ENCODE measurements at regions not wholly inside any gene's neighbourhood (a gene's known extent, or its start where the extent isn't known, plus 50 kb on each side); places are given as distances from the start of the nearest gene placed in this dataset.

DNA sequence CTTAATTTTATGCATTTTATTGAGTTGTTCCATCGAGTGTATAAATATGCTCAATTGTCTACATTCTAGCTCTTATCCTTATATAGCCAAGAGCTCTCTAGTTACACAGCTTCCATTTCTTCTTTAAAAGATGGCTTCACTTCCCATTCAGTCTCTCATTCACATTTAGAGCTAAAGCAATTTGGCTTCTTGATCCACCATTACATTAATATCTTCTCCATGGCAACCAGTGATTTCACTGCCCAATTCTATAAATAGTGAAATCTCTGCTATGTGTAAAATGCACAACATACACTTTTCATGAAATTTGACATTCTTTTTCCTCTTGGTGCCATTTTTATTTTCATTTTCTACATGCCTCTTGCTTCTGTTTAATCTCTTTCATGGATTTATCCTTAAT lies 696.9 kb upstream of the ATXN8OS start:
- TF ChIP-seq, protein P1, sequence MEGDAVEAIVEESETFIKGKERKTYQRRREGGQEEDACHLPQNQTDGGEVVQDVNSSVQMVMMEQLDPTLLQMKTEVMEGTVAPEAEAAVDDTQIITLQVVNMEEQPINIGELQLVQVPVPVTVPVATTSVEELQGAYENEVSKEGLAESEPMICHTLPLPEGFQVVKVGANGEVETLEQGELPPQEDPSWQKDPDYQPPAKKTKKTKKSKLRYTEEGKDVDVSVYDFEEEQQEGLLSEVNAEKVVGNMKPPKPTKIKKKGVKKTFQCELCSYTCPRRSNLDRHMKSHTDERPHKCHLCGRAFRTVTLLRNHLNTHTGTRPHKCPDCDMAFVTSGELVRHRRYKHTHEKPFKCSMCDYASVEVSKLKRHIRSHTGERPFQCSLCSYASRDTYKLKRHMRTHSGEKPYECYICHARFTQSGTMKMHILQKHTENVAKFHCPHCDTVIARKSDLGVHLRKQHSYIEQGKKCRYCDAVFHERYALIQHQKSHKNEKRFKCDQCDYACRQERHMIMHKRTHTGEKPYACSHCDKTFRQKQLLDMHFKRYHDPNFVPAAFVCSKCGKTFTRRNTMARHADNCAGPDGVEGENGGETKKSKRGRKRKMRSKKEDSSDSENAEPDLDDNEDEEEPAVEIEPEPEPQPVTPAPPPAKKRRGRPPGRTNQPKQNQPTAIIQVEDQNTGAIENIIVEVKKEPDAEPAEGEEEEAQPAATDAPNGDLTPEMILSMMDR (IDR thresholded peaks at IDR 0.05): no peak
- no peak for TF ChIP-seq POLR2A (IDR thresholded peaks at IDR 0.05)
